H1 (cell line): ENCODE measurements at regions not wholly inside any gene's neighbourhood (a gene's known extent, or its start where the extent isn't known, plus 50 kb on each side); places are given as distances from the start of the nearest gene placed in this dataset.

Source experiments
- CBX8 ChIP-seq: fragments of 300-800, 300-1000 bp; sonication (generic); IDR thresholded peaks from 2 replicates; pipeline ENCODE4 v1.7.1; 2016; ENCODE audit warnings: low read depth, low read length, borderline replicate concordance
- EP300 ChIP-seq, 2 experiments: IDR thresholded peaks; 1 replicate in 1 of 2; 2 replicates in 1 of 2; pipeline ENCODE4 v1.6.1; 2011 to 2012; ENCODE audit warnings: low read depth in 2 of 2, low read length in 2 of 2, mild to moderate bottlenecking in 2 of 2, borderline replicate concordance in 1 of 2, inconsistent platforms in 1 of 2, moderate library complexity in 1 of 2

- TF ChIP-seq EP300 (IDR thresholded peaks at IDR 0.05; ENCODE audit: borderline replicate concordance in 1 of 2, low read depth in 2 of 2, low read length in 2 of 2) (no peak), CBX8 (no peak)
Observed at GRCh38 chr16:60820361-60820760, 1215.9 kb downstream of the CDH8 start (continued).
